Sciatic nerve (tissue), 2 donors: ENCODE measurements at regions not wholly inside any gene's neighbourhood (a gene's known extent, or its start where the extent isn't known, plus 50 kb on each side); places are given as distances from the start of the nearest gene placed in this dataset.

ENCODE experiments used
- ATAC-seq: fragments of 200-7000 bp; cut with Tn5 transposase; one replicate; pipeline ENCODE4 v1.9.1; 2020; ENCODE audit warnings: mild to moderate bottlenecking, moderate library complexity
- DNase-seq: peaks from one replicate; pipeline ENCODE4 v3.0.0-alpha.2; 2020; ENCODE audit warnings: low spot score
- intact Hi-C: fragments of 100-400 bp; cut with DNase I; formaldehyde crosslinking; loops from one replicate; pipeline ENCODE4 v1.14.2; 2022
- donor health status: DM: no; HTN: no; CAD: no.
- donor health status: DM: no; HTN: no; CAD: no.

DNA sequence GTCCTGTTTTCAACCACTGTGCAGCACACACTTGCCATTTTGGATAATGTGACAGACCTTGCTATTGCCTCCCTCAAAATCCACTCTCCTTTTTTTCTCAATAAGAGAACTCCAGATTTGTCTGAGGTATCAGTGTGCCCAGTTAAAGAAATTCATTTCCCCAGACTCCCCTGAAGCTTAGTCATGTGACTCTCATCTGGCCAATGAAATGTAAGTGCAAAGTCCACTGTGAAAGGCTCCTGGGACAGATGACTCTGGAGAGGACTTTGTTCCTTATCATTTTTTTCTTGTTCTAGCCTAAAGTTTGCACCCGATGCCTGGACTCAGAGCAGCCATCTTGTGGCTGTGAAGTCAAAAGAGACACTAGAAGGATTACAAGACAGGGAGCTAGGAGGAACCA, 268.6 kb upstream of the LRTM1 start:
- DNase-seq (no peak), ATAC-seq (no peak)
- intact Hi-C loops = no loop called here

DNA sequence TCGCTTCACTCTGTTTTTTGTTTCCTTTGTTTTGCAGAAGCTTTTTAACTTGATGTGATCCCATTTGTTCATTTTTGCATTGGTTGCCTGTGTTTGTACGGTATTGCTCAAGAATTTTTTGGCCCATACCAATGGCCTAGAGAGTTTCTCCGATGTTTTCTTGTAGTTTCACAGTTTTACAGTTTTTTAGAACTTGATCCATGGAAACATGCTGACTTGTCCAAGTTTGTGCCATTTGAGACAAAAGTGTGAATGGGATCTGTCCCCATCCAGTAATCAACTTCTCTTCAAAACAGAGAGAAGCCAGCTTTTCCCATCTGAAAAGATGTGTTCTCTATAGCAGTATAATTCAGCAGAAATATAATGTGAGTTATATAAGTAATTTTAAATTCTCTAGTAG, 266.5 kb upstream of the LRTM1 start:
- ATAC-seq (no peak), DNase-seq (no peak)
- intact Hi-C loops = no loop called here

DNA sequence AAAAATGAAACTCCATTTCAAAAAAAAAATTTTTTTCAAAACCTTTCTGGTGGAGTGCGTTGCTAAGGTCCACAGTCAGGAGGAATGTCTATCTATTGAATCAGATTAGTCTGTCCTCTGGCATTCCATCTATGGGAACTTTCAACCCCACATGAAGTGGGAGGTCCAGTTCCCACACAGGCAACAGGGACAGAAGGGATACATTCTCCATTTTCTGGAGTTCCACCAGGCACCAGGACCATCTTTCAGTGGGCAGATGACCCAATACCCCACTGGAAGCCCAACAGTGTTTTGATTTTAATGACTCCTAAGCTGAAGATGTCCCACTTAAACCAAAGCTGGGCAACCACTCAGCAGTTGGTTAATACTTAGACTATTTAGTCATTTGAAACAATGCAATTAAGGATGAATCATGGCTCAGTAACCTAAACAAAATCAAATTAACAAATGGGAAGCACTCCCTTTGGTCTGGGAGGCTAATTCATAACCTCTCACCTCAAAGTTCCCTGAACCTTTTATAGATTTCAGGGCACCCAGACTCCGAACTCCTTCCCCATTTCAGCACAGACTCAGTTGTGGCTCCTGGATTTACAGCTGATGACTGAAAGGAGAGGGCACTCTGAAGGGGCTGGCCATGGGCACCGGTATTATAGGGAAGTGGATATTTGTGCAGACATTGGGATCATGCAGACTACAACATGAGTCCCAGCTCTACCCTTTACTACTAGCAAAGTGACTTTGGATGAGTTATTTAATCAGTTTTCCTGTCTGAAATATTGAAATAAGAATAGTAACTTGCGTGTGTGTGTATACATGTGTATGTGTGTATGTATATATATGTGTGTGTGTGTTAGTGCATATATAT, 264.3 kb upstream of the LRTM1 start:
- intact Hi-C loops = no loop called here
- DNase-seq (no peak), ATAC-seq (no peak)

DNA sequence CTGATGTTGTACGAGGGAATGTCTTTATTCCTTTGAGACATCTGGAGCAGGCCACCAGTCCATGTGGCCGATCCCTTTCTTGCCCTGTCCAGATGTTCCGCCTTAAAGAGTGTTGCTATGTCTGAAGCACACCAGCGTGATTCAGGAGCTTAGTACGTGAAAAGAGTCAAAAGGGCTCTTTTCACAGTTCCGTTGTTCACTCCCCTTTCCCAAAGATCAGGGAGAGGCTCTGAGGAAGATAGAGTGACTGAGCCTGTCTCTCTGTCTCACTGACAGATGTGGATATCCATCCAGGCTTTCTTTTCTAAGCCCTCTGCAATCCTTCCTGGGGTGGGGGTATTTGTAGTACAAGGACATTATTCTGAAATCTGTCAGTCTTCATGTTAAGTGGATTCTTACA, 262.5 kb upstream of the LRTM1 start:
- no peak for ATAC-seq
- DNase-seq = no peak
- intact Hi-C loops = no loop called here

DNA sequence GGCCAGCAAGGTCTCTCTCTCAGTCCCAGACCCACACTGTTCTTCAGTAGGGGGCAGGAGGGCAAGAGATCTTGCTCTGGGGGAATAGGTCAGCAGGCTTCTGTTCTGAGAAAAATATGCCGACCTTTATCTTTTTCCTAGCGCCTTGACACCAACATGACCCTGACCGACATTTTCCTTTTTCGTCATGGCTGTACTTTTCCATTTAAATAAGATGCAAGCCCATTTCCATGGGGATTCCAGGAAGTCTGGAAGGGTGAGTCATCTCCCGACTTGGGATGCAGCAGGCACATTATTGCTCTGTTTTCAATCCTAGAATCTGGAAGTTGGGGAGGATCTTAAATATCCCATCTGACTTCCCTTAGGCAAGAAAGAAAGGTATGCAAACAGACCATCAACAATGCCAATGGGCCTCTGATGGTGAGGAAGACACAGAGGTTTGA, 261.5 kb upstream of the LRTM1 start:
- intact Hi-C loops = no loop called here
- ATAC-seq = no peak
- no peak for DNase-seq

DNA sequence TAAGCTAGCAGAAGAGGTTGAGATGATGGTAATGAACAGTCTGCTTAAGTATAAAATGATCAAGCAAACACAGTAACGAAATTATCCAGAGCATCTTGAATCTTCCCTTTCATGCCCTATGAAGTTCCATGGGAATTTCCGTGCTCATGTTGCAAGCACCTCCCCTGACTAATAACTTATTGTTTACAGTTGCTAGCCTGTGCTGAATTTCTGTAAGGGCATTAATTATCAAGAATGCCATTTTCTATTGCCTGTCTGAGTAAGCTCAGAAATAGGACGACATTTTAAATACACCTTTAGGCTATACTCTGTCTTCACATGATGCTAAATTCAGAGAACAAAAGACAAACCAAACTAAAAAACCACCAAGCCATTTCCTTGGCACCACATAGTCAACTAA, 257.5 kb upstream of the LRTM1 start:
- no peak for ATAC-seq
- no peak for DNase-seq
- intact Hi-C loops = no loop called here

DNA sequence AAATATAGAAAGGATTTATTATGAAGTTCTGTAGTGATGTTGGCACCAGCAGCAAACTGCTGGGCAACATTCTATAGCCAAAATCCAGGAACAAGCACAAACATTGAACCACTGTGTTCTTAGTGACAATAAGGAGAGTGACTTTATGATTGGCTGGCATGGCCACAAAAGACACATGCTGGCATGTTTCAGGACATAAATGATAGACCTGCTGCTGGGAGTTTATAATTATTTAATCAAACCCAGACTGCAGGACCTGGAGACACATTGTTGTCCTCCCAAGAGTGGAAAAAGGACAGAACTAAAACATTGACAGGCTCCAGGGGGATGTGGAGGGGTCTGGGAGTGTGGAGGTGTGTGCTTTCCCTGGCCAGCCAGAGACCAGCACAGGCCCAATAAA, 255.3 kb upstream of the LRTM1 start:
- ATAC-seq (no peak), DNase-seq (no peak)
- intact Hi-C loops = no loop called here

DNA sequence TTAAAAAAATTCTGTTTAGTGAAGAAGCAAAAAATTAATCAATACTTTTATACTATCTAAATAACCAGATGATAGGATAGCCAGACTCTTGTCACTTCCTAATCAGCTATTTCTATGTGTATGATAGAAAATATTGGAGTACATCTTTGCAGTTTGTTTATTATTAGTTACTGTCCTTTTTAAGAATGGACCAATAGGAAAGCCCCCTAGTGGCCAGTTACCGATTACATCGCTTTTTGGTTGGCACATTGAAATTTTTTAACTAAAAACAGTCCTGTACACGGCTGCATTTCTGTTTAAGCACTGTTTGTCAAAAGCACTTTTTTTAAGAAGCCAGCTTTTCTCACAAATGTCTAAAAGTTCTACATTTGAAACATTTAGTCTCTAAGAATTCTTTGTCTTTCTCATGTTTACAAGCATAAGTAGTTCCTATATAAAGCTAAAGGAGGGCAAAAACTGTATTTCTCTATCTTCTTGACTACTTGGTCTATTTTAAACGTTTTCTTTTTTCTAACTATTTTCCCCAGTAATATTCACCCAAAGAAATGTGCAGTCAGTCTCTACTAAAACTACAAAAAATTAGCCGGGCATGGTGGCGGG, 253.2 kb upstream of the LRTM1 start:
- ATAC-seq (no peak), DNase-seq (no peak)
- intact Hi-C loops = no loop called here

DNA sequence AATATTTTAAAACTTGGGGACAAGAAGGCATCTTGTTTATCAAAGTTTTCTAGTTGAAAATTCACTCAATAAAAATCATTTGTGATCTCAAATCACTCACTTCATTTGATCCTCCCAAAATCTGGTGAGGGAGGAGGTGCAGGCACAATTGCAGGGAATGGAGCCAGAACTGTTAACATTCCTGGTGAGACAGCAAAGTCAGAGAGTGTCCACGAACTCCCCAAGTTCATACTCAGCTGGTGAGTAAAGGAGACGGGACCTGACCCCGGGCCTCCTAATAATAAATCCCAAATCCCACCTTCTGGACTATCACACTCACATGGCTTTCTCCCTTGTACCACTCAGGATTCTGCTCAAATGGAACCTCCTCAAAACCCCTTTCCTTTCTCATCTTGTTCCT, 252.3 kb upstream of the LRTM1 start:
- ATAC-seq = no peak
- intact Hi-C loops = no loop called here

DNA sequence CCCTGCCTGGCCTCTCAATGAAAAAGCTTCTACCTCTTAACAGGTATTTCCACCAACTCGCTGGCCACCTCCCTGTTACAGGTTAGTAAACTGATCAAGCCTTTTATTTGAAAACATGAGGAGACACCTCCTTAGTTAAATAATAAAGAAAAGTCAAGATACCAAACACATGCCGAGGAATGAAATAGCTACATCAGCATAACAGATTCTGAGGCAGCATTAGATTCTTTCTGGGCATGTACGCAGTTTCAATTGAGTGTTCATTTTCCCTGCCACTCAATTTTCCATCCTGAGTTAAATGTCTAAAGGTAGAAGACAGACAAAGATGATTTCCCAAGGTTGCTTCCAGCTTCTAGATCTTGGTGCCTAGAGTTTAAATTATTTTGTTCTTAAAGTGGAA, 250.5 kb upstream of the LRTM1 start:
- ATAC-seq (no peak), DNase-seq (no peak)
- intact Hi-C loops = no loop called here

More for the DNA sequence above, 252.3 kb upstream of the LRTM1 start:
- no peak for DNase-seq

DNA sequence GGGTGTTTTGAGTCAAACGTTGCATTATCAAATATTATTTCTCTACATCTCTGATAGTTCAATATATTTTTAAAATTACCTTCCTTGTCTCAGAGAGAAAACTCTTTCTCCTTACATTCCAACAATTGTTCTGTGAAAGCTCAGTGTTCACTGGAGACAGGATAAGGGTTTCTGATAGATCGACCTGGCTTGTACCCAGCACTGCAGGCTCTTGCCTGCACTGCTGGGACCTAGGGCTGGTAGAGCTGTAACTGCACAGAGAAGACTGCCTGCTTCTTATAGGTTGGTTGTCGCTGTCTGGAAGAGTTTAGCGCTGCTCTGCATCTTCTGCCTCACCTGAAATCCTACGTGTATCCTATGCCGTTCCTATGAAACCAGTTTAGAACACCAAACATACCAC, 249.9 kb upstream of the LRTM1 start:
- intact Hi-C loops = no loop called here
- no peak for ATAC-seq
- no peak for DNase-seq

DNA sequence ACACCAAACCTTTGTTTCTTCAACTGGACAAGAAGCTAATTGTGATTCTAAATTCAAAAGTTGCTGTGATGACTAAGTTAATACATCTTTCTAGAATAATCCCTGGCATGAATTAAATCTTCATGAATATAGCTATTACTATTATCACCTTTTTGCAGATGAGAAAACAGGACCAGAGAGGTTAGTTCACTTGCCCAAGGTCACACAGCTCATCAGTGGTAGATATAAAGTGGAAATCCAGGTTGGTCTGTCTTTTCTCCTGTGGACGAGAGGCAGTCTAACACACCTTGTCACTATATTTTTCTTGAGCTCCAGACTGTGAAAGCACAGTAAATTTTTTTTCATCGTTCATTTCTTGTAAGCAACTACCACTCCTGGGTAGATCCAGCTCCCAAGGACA, 247.6 kb upstream of the LRTM1 start:
- intact Hi-C loops = no loop called here

DNA sequence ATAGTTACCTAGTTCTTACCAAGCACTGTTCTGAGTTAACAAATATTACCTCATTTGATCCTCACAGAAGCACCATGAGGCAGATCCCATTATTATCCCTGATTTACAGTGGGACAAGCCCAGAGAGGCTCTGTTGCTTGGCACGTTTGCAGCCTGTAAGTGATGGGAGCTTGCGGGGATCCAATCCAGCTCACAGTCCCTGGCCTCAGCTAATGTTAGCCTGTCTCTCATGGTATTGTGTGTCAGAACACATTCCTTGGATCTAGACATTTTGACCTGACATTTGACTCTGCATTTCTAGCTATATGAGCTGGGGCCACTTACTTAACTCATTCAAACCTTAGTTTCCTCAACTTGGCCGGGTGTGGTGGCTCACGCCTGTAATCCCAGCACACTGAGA, 246.9 kb upstream of the LRTM1 start:
- intact Hi-C loops = no loop called here
- no peak for DNase-seq
- no peak for ATAC-seq

More for the DNA sequence above, 247.6 kb upstream of the LRTM1 start:
- no peak for DNase-seq
- ATAC-seq = no peak

DNA sequence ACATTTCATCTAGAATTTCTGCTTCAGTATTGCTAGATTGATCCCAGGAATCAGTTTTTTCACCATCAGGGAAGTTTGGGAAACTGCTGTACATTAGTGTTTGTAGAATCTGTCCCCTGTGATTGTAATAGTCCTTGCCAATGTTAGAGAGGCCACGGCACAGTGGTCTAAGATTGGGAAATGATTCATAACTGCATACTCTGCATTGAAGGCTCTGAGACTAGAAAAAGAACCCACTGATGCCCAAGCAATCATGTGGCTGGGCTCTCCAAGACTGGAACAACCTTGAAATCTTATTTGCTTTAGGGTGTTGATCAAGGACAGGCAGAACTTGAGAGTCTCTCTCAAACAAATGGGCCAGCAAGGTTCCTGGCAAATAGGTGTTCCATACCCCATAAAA, 245.6 kb upstream of the LRTM1 start:
- intact Hi-C loops = no loop called here
- no peak for DNase-seq
- no peak for ATAC-seq

DNA sequence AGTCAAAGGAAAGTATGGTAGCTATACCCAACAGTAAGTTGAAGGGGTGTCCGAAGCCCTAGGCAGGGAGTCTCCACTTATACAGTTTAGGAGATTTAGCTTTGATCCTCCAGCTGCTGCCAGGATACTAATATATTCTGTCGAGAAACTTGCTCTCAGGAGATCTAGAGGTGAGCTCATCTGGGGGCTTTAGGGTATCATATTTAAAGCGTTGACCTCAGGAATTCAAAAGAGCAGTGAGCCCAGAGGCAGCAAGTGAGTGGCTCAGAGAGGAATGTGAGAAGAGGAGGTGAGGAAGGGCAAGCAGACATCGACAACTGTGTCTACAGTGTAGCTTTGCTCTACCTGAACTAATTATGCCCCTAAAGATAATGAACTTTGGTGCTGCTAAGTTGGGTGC, 245.1 kb upstream of the LRTM1 start:
- DNase-seq (no peak), ATAC-seq (no peak)
- intact Hi-C loops = no loop called here

DNA sequence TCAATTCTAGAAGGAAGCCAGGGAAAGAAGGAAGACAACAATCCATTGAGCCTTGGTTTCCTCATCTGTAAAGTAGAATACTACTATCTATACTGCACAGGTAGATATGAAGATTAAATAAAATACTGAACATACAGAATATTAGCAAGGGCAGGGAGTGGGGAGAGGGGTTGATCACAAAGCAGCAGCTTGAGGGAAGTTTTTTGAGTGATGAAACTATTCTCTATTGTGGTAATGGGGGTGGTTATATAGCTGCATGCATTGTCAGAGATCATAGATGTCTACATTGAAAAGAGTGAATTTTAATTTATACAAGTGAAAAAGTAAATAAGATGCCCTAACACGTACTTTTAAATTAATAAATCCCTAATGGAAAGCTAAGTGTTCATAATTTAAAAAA, 242.6 kb upstream of the LRTM1 start:
- intact Hi-C loops = no loop called here
- DNase-seq (no peak), ATAC-seq (no peak)

DNA sequence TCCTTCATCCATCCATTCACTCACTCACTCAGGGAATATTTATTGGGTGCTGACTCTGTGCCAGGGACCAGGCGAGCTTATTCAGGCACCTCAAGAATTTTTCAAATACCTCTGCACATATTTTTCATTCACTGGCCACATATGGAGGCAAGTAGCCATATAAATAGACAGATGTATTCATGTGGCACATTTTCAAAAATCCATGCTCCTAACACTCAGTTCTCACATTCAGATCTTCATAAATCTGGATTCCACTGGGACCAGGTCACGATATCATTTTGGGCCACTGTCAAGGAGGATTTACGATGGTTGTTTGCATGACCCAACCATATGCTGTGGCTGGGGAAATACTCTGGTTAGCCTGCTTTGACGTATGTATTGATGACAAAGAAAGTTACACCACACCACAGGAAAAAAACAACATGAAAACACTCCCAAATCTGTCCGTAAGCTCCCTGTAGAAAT, 241.8 kb upstream of the LRTM1 start:
- ATAC-seq (no peak), DNase-seq (no peak)
- intact Hi-C loops = no loop called here

DNA sequence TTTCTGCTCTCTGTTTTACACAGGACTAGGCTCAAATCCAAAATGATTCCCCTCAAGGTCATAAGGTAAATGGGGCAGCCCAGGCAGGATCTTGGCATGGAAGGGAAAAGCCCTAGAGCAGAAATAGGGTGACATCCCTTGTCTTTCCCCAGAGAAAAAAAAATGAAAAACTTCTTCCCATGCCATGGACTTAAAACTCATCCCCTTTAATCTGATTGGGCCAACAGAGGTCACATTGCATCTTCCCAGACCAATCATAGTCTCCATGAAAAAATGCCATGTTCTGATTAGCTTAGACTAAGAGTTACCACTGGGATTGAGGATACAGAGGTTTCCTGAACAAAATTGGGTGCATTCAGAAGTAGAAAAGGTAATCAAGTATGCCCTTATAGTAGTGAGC, 241.3 kb upstream of the LRTM1 start:
- ATAC-seq (no peak), DNase-seq (no peak)
- intact Hi-C loops = no loop called here

DNA sequence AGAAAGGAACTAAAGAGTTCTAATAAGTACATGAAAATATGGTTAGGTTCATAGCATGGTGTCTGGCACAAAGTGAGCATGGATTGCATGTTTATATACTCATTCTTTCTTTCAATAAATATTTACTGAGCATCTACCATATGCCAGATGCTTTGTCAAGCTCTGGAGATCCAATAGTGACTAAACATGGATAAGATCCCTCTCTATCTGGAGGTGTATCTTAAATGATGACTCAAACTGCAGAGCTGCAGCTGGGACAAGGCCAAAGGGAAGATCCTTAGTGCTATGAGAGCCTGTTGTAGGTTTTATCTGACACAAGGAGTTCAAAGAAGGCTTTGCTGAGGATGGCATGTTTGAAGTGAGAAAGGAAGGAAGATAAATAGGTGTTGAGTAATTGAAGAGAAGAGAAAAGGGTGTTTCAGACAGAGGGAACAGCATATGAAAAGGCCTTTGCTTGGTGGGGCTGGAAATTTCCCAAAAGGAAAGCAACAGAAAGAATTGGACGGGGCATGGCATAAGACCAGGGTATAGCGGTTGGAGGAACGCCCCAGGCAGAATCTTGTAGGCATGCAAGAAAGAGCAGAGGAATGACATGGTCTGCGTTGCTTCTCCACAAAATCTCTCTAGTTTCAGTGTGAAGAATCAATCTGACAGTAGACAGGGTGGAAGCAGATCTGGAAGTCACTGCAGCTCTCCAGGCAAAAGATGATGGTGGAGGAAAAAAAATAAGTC, 239.9 kb upstream of the LRTM1 start:
- DNase-seq (no peak), ATAC-seq (no peak)
- intact Hi-C loops = no loop called here
